IPS-NIHi7 (cell line): ENCODE measurements at regions not wholly inside any gene's neighbourhood (a gene's known extent, or its start where the extent isn't known, plus 50 kb on each side); places are given as distances from the start of the nearest gene placed in this dataset.
A peak's percentile ranks its signal among the peaks of the same experiment; 100 is the strongest.

Experiments used
- DNase-seq: peaks from one replicate; pipeline ENCODE4 v3.0.0; 2012; ENCODE audit warnings: mixed read lengths; ENCODE audit errors: extremely low spot score

GRCh38 chr2:181149056-181149455, 168.7 kb downstream of the UBE2E3 start:
- DNase-seq = no peak

DNA sequence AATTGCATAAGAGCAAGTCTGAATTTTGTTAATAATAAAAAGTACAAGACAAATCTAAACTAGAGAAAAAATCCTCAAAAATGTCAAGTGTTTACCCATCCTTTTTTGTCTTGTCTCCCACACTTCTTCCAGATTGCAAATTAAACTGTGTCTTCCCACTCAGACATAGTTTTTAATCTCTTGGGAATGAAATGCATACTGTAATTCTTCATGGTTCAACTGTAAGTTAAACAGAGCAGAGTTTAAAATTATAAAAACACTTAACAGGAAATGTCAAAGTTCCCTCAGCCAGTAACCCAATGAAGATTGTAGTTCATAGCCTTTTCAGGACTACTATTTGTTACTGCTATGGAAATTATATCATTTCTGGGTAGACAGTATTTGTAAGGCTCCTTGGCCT, 171.8 kb downstream of the UBE2E3 start:
- DNase-seq = no peak

GRCh38 chr2:181152701-181153100, 172.3 kb downstream of the UBE2E3 start:
- DNase-seq = no peak

DNA sequence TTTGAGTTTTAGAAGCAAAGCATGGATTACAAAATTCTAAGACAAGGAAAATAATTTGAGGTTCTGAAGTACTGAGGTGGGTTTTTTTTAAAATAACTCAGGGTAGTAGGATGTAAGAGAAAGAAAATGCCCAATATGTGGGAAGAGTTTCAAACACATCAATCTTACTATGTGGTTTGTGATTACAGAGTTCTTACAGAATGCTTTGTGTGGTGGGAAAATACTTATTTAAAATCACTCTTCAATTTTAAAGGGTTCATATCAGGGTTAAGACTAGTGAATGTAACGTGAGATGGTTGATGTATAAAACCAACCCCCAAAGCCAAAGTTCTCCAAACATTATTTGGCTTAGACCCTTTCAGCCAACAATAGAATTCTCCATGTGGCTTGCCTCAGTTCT, 173.5 kb downstream of the UBE2E3 start:
- no peak for DNase-seq

DNA sequence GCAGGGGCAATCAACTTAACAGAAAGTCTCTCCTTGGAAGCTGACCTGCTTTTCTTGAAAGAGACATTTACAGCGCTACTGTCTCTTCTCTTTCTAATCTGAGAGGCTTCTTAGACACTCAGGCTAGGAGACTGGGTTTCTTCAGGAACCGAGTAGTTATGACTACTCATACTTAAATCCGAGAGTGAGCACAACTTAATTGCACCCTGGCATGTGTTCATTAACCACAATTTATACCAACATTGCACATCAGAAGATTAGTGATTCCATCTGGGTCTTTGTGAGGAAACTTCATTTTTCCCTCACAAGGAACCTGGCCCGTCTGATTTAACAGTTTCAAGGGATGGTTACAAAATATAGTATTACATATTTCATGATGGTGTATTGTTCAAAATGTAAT, 176.9 kb downstream of the UBE2E3 start:
- DNase-seq = no peak

DNA sequence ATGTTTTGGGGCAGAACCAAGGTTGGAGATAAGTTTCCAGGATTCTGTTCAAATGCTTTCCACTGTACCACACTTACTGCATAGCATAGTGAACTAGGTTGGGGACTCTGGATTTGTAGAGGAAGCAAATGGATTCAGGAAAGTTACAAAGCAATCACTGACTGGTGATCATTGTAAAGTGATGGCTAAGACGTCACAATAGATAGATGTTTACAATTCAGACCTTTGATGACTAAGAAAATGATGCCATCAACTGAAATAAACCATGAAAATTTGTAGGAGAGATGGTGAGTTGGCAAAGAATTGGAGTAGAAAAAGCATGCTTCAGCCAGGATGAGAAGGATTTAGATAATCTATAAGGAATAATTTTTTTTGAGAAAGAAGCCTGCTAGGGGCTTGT, 178.0 kb downstream of the UBE2E3 start:
- DNase-seq = no peak

- no peak for DNase-seq
Measured at GRCh38 chr2:181161615-181162014, 181.2 kb downstream of the UBE2E3 start.

- no peak for DNase-seq
Measured at GRCh38 chr2:181163139-181163538, 182.7 kb downstream of the UBE2E3 start.

GRCh38 chr2:181163691-181164090, 183.3 kb downstream of the UBE2E3 start:
- DNase-seq = no peak

GRCh38 chr2:181164699-181165098, 184.3 kb downstream of the UBE2E3 start:
- no peak for DNase-seq

- no peak for DNase-seq
Measured at GRCh38 chr2:181165199-181165868, 184.9 kb downstream of the UBE2E3 start.

DNA sequence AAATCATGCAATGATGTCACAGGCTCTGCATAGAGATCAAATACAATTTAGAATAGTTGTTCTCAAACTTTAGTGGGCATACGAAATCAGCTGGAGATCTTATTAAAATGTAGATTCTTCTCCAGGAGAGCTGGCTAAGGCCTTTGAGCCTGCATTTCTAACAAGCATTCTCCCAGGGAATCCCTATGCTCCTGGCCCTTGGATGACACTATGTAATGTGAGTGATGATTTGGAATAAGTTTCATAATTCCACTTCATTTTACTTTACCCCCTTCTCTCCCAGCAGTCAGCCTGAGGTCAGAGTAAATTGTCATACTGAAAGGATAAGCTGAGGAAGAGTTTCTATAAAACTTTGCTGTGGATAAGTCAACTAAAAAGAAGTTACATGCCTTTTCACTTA, 189.1 kb downstream of the UBE2E3 start:
- no peak for DNase-seq

GRCh38 chr2:181170256-181170655, 189.9 kb downstream of the UBE2E3 start:
- DNase-seq = no peak

DNA sequence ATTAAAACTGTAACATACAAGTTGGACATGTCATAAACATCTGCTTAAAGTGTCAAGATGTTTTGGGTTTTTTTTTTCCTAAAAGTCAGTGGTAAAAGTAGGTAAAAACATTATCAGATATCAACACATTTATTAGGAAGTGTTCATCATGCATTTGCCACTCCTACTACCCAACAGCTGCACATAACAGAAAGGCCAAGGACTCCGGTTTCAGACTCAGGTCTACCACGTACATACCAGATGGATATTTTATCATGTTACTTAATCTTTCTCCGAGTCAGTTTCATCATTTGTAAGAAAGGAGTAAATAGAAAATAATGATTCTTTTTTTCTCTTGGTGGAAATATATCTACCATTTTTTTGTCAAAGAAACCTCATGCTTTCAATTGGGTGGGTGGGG, 192.3 kb downstream of the UBE2E3 start:
- DNase-seq = no peak

DNA sequence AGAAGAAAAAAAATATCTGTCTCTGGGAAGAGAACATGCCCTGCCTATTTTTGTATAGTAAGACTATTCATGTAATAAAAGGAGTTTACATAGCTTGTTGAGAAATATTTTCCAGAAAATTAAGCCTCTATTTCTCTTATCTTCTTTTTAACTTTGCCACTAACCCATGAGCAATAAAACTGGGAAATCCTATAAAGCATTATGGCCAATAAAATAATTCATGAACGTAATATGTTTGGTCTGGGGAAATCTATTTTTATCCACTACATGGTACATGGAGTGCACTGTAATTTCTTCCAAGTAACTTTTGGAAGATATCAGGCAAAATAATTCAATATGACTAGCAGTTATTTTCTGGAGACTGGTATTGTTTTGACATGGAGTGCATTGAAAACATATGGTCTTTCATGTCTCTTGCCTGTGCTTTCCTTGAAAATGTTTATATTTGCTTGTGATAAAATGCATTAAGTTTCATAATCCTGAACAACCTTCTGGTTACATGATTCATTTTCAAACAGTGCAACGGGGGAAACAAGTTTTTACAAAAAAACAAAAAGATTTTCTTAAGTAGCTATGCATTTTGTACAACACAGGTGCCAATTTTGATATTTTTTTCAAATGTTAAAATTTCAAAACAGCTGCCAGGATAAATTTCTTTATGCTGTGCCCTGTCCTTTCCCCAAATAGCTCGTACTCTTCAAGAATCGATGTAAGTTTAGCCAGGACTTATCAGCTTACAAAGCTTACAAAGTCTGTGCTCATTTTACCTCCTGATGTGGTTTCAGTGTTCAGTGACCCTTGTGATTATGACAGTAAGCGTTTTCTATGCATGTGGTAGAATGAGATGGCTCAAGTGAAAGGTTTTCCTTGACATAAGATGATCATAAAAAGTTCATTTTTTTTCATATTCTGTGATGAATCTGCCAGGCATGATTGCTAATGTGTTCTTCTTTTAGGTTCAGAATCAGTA, 194.5 kb downstream of the UBE2E3 start:
- DNase-seq = no peak

DNA sequence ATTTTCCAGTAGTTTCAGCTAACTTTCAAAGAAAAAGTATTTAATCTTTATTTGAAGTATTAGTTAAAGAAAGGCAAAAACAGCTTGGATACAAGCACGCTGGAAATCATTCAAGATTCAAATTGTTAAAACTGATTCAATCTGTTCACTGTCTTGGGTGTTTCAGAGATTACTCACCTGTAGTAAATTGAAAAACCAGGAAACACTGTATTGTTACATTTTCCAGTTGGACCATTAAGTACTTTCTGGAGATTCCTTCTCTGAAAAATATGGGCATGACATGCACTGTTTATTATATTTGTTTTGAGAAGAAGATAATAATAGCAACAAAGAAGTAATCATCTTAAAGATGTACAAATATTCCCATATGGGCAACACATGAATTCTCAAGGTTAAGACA, 196.1 kb downstream of the UBE2E3 start:
- DNase-seq = no peak

GRCh38 chr2:181177376-181177775, 197.0 kb downstream of the UBE2E3 start:
- no peak for DNase-seq

DNA sequence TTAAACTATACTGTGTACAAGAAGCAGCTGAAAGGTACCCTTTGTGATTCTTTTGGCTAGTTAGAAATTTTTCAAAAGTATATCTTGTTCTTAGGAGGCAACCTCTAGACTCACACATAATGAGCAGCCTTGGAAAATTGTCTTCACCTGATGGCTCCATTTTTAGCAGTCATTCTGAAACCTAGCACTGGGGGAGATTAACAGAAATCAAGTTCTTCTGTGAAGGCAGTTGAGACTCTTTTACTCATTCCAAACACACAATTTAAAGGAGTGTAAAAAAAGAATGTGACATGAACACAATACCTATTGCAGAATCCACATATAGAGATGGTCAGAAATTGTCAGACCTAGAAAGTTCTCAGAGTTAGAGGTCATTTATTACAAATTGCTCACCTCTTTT, 197.7 kb downstream of the UBE2E3 start:
- no peak for DNase-seq

- peak; percentile 45 for DNase-seq
Measured at GRCh38 chr2:181178823-181179412, 198.5 kb downstream of the UBE2E3 start.

DNA sequence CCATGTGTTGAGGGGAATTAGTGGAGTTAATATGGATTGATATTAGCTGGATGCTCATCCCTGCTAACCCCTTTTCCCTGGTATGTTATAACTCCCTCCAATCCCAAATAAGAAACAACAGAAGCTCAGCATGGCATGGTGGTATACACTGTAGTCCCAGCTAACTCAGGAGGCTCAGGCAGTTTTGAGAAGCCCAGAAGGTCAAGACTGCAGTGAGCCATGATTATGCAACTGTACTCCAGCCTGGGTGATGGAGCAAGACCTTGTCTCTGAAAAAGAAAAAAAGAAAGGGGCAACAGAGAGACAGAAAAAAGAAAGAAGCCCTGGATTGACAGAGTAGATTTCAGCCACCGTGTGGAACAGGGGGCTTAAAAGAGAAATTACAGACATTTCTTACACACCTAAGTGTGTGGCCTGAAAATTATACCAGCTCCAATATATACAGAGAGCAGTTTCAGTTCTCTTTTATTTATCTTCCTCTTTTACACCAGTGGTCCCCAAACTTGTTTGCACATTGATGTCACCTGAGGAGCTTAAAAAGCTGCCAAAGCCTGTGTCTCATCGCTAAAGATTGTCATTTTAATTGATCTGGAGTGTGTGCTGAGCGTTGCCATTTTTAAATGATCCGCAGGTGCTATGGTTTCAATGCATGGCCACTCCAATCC, 203.6 kb downstream of the UBE2E3 start:
- no peak for DNase-seq

DNA sequence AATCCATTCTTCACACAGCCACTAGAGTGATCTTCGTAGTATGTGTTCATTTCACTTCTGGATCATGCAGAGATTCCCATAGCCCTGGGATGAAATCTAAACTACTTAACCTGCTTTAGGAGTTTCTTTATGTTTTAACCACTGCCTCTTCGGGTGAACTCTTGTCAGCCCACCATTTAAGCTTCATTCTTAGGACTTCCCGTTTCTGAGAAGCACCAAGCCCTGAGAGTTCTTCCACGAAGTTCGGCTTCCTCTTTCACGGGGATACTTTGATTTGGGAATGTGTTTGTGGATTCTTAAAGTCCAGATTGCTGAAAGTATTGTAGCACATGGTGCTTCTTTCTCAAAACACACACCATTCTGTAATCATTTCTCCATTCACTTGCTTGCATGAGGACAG, 205.0 kb downstream of the UBE2E3 start:
- DNase-seq = no peak

GRCh38 chr2:181185948-181186347, 205.5 kb downstream of the UBE2E3 start:
- DNase-seq = no peak
